Left ventricle myocardium inferior (tissue), 1 donor: ENCODE measurements at regions not wholly inside any gene's neighbourhood (a gene's known extent, or its start where the extent isn't known, plus 50 kb on each side); places are given as distances from the start of the nearest gene placed in this dataset.

Source experiments
- DNase-seq: peaks from one replicate; pipeline ENCODE4 v3.0.0-alpha.2; 2020
- H3K27ac ChIP-seq: fragments of 200-600 bp; replicated peaks from 2 replicates; pipeline ENCODE4 v1.8.0; 2021
- H3K27me3 ChIP-seq: fragments of 200-600 bp; 2 replicates; pipeline ENCODE4 v1.8.0; 2021; ENCODE audit warnings: low read depth
- H3K36me3 ChIP-seq: fragments of 200-600 bp; 2 replicates; pipeline ENCODE4 v1.8.0; 2021
- H3K4me1 ChIP-seq: fragments of 200-600 bp; 2 replicates; pipeline ENCODE4 v1.8.0; 2021
- H3K4me3 ChIP-seq: fragments of 200-600 bp; 2 replicates; pipeline ENCODE4 v1.8.0; 2021; ENCODE audit warnings: mild to moderate bottlenecking, moderate library complexity
- H3K9me3 ChIP-seq: fragments of 200-600 bp; replicated peaks from 2 replicates; pipeline ENCODE4 v1.8.0; 2021
- intact Hi-C: fragments of 100-400 bp; cut with micrococcal nuclease; formaldehyde crosslinking; loops from one replicate; pipeline ENCODE4 v1.11.0; 2022
- TF ChIP-seq, protein P1 (sequence below): fragments of 200-600 bp; IDR thresholded peaks from 2 replicates; pipeline ENCODE4 v1.8.0; 2021; ENCODE audit warnings: antibody characterized with exemption, mild to moderate bottlenecking, borderline replicate concordance
- donor health status: DM: no; HTN: yes; CAD: no; lungs with severe emphysema.

DNA sequence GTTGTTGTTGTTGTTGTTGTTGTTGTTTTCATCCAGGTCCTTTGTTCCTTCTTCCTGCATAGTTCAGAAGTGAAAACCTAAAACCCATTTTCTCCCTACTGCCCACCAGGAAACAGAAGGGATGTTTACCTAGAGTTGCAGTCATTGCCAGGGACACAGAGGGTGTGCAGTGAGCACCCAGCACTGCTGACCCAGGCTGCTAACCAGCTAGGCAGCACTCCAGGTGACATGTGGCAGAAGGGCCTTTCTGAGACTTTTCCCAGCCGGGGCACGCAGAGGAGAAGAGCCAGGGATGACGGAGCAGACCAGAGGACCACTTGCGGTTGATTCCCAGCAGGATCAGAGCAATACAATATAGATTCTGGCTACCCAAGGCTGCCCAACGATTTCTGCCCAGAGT, 286.3 kb downstream of the BCL11A start:
- no peaks in the 10 kb centered on the region for H3K4me1 ChIP-seq
- intact Hi-C loops, result no loop called here
- H3K4me3 ChIP-seq, result no peak overlapping the region
- peak; percentile 20 for DNase-seq
- H3K9me3 ChIP-seq, result no peaks in the 10 kb centered on the region
- TF ChIP-seq, protein P1, sequence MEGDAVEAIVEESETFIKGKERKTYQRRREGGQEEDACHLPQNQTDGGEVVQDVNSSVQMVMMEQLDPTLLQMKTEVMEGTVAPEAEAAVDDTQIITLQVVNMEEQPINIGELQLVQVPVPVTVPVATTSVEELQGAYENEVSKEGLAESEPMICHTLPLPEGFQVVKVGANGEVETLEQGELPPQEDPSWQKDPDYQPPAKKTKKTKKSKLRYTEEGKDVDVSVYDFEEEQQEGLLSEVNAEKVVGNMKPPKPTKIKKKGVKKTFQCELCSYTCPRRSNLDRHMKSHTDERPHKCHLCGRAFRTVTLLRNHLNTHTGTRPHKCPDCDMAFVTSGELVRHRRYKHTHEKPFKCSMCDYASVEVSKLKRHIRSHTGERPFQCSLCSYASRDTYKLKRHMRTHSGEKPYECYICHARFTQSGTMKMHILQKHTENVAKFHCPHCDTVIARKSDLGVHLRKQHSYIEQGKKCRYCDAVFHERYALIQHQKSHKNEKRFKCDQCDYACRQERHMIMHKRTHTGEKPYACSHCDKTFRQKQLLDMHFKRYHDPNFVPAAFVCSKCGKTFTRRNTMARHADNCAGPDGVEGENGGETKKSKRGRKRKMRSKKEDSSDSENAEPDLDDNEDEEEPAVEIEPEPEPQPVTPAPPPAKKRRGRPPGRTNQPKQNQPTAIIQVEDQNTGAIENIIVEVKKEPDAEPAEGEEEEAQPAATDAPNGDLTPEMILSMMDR, result no peak
- no peaks in the 10 kb centered on the region for H3K27me3 ChIP-seq
- no peaks in the 10 kb centered on the region for H3K36me3 ChIP-seq
- H3K27ac ChIP-seq, result no peak overlapping the region

DNA sequence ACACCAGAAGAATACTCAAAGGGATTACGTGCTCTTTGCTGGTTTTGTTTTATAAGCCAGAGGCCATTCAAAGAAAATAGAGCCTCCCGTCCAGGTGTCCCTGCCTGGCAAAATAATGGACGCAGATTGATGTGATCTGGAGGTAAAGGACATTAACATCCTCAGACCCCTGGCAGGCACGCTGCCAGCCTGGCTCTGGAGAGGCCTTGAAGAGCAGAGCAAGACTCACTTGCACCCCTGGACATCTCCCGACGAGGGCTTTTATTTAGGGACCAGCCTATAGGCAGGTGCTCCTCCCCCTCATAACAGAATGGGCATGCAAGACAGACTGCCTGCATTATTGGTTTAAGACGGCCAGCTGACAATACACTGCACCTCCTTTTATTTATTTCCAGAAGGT, 291.3 kb downstream of the BCL11A start:
- Histone ChIP-seq H3K27me3 (no peaks in the 10 kb centered on the region), H3K36me3 (no peaks in the 10 kb centered on the region), H3K9me3 (no peaks in the 10 kb centered on the region), H3K27ac (no peak overlapping the region), H3K4me3 (no peak overlapping the region), H3K4me1 (no peaks in the 10 kb centered on the region)
- TF ChIP-seq, protein P1, result no peak
- DNase-seq, result no peak
- intact Hi-C loops, result no loop called here

DNA sequence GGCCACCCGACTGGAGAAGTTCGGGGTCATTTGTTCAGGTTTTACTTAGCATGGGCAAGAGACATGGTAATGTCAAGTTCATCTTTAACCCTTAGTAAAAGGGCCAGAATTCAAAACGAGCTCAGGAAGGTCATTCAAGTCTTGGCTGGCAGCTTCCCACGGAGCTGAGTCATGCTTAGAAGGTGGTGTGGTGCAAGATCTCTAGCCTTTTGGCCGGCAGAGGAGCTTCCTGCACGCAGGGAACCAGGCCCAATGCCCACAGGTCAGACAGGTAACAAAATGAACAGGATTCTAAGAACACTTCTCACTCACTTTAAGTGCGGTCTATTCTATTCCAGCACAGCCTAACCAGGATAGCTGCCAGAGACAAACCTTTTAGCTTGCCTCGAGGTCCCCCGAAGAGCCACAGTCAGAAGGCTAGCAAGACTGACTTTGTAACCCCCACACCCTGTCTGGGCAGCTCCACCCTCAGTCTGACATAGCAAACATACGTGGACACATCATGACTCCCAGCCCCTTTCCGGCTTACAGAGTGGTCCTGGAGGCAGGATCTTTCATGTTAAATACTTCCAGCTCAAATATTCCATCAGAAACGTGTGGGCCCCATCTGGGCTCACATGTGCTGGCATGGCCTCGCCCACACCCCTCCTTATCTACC, 292.7 kb downstream of the BCL11A start:
- no peaks in the 10 kb centered on the region for H3K27me3 ChIP-seq
- intact Hi-C loops, result no loop called here

DNA sequence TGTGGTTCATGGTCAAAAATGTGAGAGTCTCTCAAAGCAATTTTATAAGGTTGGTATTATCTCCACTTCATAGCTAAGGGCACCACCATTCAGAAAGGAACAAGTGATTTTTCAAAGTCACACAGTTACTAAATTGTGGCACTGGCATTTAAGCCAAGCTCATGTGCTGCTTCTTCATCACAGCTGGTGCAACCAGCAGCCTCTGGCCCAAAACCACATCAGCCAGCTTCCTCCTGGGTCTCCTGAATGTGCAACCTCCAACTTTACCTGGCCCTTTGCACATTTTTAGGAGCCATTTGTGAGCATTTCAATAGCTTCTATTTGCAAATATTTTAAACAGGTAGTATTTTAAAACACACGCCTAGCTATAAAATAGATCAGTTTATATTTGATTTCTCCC, 293.7 kb downstream of the BCL11A start:
- no peak overlapping the region for H3K4me3 ChIP-seq
- no peaks in the 10 kb centered on the region for H3K4me1 ChIP-seq
- H3K27me3 ChIP-seq, result no peaks in the 10 kb centered on the region
- intact Hi-C loops, result no loop called here
- no peaks in the 10 kb centered on the region for H3K36me3 ChIP-seq
- no peak overlapping the region for H3K27ac ChIP-seq
- H3K9me3 ChIP-seq, result no peaks in the 10 kb centered on the region
- TF ChIP-seq, protein P1, result no peak
- no peak for DNase-seq

More for the DNA sequence above, 292.7 kb downstream of the BCL11A start:
- TF ChIP-seq, protein P1, result no peak
- DNase-seq, result no peak
- no peak overlapping the region for H3K4me3 ChIP-seq
- no peak overlapping the region for H3K27ac ChIP-seq
- H3K9me3 ChIP-seq, result no peaks in the 10 kb centered on the region
- no peaks in the 10 kb centered on the region for H3K4me1 ChIP-seq
- H3K36me3 ChIP-seq, result no peaks in the 10 kb centered on the region

DNA sequence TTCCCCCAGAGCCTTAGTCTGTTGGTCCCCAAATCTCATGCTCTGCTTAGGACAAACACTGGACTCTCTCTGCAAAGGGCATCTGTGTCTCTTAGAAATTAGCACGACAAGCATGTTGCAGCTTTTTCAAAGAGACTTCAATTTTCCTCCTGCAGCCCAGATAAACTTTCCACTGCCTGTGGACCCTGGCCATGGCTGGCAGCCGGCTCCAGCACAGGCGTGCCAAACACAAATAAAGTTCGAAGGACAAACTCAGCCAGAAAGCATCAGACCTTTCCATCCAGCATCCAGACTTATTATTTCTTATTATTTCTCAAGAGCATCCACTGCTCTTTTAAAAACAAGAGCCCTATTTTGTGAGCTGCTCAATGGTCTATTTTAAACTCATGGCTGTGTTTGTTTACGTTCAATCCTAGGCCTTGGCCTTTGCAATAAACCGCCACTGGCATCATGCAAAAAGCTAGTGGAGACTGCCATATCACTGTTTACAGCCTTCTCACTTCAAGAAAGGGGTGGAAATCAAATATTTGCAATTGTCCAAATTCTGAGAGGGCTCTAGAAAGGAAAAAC, 300.8 kb downstream of the BCL11A start:
- no peak overlapping the region for H3K27ac ChIP-seq
- no peaks in the 10 kb centered on the region for H3K36me3 ChIP-seq
- H3K4me1 ChIP-seq, result no peaks in the 10 kb centered on the region
- no peaks in the 10 kb centered on the region for H3K27me3 ChIP-seq
- TF ChIP-seq, protein P1, result no peak
- intact Hi-C loops, result no loop called here
- H3K9me3 ChIP-seq, result no peaks in the 10 kb centered on the region
- no peak overlapping the region for H3K4me3 ChIP-seq
- DNase-seq, result no peak
